H4 (cell line): ENCODE measurements at regions not wholly inside any gene's neighbourhood (a gene's known extent, or its start where the extent isn't known, plus 50 kb on each side); places are given as distances from the start of the nearest gene placed in this dataset.

Source experiments
- DNase-seq: peaks from one replicate; pipeline ENCODE4 v3.0.0-alpha.2; 2015; ENCODE audit warnings: low spot score

- no peak for DNase-seq
Measured at GRCh38 chr5:72041654-72042053, 65.6 kb upstream of the MAP1B start.

DNA sequence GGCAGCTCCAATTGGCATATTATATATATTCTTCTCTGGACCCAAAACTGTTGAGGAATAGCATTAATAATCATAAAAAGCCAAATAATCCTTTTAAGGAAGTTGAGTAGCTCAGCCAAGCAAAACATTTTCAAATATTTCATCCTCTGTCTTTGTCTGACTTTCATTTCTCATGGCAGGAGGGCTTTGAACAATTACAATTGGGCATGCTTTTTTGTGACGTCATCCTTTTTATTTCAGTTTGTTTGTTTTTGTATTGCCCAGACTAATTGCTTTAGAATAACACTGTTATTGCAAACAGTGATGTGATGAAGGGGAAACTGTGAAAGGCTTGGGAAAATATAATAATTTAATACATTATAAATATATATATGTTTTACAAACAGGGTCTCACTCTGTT, 65.2 kb upstream of the MAP1B start:
- DNase-seq = no peak

GRCh38 chr5:72045692-72046091, 61.6 kb upstream of the MAP1B start:
- no peak for DNase-seq

- no peak for DNase-seq
Measured at GRCh38 chr5:72046106-72046505, 61.2 kb upstream of the MAP1B start.

GRCh38 chr5:72055636-72056035, 51.6 kb upstream of the MAP1B start:
- DNase-seq = no peak
